ENCODE measurements at regions not wholly inside any gene's neighbourhood (a gene's known extent, or its start where the extent isn't known, plus 50 kb on each side); places are given as distances from the start of the nearest gene placed in this dataset.
"Not testable (repeated sequence)": the region's sequence is repeated elsewhere in the genome, so short reads cannot be mapped to it uniquely, and the experiment has no call there.

- Histone ChIP-seq H3K36me3 (ENCODE audit: insufficient read depth in 1 of 2, low read depth in 1 of 2) (no peaks in the 10 kb centered on the region), H3K27me3 (ENCODE audit: insufficient read depth in 3 of 3, low read length in 2 of 3) (peaks cover 0 to 38% (median 0%) of the 10 kb centered on the region in 3 donors), H3K4me1 (no peaks in the 10 kb centered on the region), H3K9me3 (no peaks in the 10 kb centered on the region), H3K4me3 (no peak overlapping the region), H3K27ac (no peak overlapping the region)
- intact Hi-C loops (cut with DNase I) = no loop called here
- no peak for ATAC-seq
- no peak for TF ChIP-seq CTCF (IDR thresholded peaks at IDR 0.05)
- no peak for DNase-seq
- WGBS, 3 donors = 42 to 53% (median 46%) methylated on average over 6 of the region's 6 CpGs
Measured at GRCh38 chr1:204792354-204792692, 78.3 kb upstream of the NFASC start.

DNA sequence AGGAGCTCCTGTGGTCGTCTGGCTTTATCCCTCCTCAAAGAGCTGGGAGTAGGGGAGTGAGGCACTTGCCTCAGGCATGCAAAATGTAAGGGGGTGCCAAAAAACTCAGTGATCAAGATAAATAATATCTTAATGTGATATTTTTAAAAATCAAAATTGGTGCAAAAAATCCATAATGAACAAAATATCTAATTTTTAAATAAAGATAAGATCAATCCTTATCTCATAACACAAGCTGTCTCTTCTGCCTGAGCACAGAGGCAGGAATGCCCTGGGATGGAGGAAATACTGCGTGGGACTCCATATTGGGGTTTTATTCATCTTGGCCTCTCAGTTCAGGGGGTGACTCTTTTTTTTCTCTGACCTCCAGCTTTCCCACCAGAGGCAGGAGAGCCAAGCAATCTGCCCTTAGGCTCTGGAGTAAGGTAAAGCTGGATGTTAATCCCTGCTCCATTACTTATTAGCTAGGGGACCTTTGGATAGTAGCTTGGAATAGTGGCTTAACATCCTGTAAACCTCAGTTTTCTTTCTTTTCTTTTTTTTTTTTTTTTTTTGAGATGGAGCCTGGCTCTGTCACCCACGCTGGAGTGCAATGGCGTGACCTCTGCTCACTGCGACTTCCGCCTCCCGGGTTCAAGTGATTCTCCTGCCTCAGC, 77.3 kb upstream of the NFASC start:
- Histone ChIP-seq H3K27me3 (ENCODE audit: insufficient read depth in 3 of 3, low read length in 2 of 3) (peaks cover 0 to 28% (median 0%) of the 10 kb centered on the region in 3 donors), H3K36me3 (ENCODE audit: insufficient read depth in 1 of 2, low read depth in 1 of 2) (no peaks in the 10 kb centered on the region), H3K9me3 (no peaks in the 10 kb centered on the region), H3K4me1 (no peaks in the 10 kb centered on the region), H3K4me3 (no peak overlapping the region), H3K27ac (no peak overlapping the region)
- 80 to 87% (median 85%) methylated on average over 7 of the region's 7 CpGs for WGBS, 3 donors
- no peak for TF ChIP-seq CTCF (IDR thresholded peaks at IDR 0.05)
- intact Hi-C loops (cut with DNase I) = no loop called here
- DNase-seq = no peak
- ATAC-seq = no peak

DNA sequence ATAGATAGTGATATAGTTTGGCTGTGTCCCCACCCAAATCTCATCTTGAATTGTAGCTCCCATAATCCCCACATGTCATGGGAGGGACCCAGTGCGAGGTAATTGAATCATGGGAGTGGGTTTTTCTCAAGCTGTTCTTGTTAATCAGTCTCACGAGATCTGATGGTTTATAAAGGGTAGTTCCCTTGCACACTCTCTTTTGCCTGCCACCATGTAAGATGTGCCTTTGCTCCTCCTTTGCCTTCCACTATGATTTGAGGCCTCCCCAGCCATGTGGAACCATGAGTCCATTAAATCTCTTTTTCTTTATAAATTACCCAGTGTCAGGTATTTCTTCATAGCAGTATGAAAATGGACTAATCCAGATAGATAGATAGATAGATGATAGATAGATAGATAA, 73.8 kb upstream of the NFASC start:
- WGBS, 3 donors = 84 to 94% (median 94%) methylated on average over 2 of the region's 2 CpGs
- ATAC-seq; intact Hi-C loops (cut with DNase I): not testable (repeated sequence)

DNA sequence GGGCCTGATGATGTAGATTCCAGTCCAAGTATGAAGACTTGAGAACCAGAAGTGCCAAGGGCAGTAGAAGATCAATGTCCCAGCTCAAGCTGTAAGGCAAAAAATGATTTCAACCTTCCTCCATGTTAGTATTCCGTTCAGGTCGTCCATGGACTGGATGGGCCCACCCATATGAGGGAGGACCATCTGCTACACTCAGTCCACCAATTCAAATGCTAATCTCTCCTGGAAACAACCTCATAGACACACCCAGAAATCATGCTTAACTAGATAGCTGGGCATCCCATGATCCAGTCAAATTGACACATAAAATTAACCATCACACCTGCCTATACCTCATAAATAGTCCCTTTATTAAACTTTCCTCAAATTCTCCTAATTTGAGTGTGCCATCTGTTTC, 73.3 kb upstream of the NFASC start:
- ATAC-seq = no peak
- intact Hi-C loops (cut with DNase I) = no loop called here
- no peak for DNase-seq
- Histone ChIP-seq H3K4me3 (no peak overlapping the region), H3K36me3 (ENCODE audit: insufficient read depth in 1 of 2, low read depth in 1 of 2) (no peaks in the 10 kb centered on the region), H3K27ac (no peak overlapping the region), H3K27me3 (ENCODE audit: insufficient read depth in 3 of 3, low read length in 2 of 3) (peaks cover 0 to 16% (median 0%) of the 10 kb centered on the region in 3 donors), H3K4me1 (no peaks in the 10 kb centered on the region), H3K9me3 (no peaks in the 10 kb centered on the region)
- no peak for TF ChIP-seq CTCF (IDR thresholded peaks at IDR 0.05)
- 62 to 71% (median 65%) methylated on average over 2 of the region's 2 CpGs for WGBS, 3 donors

More for the DNA sequence above, 73.8 kb upstream of the NFASC start:
- not testable (repeated sequence) for H3K36me3 ChIP-seq (ENCODE audit: insufficient read depth in 1 of 2, low read depth in 1 of 2); DNase-seq; H3K9me3 ChIP-seq; H3K4me3 ChIP-seq; H3K27ac ChIP-seq; H3K4me1 ChIP-seq
- H3K27me3 ChIP-seq (ENCODE audit: insufficient read depth in 3 of 3, low read length in 2 of 3) = peaks cover 0 to 17% (median 0%) of the 10 kb centered on the region in 3 donors

DNA sequence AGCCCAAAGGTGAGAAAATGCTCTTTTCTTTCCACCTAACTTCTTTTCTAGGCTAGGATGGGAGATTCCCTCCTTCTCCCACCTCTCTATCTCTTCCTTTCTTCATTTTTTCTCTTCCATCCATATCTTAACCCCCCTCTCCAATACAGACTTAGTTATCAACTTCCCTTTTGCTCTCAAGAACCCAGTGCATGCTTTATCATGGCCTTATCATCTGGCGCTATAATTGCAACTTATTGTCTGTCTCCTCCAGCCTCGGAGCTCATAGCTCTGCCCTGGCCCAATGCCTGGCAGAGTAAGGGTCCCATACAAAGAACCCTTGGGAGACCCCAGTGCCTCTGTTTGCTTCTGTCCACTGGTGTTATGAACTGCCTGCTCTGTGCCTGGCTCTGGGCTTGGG, 71.0 kb upstream of the NFASC start:
- 69 to 76% (median 74%) methylated on average over 2 of the region's 2 CpGs for WGBS, 3 donors
- TF ChIP-seq CTCF (IDR thresholded peaks at IDR 0.05) = no peak
- H3K4me3 ChIP-seq = no peak overlapping the region
- no peak for ATAC-seq
- no peak overlapping the region for H3K27ac ChIP-seq
- no peaks in the 10 kb centered on the region for H3K36me3 ChIP-seq (ENCODE audit: insufficient read depth in 1 of 2, low read depth in 1 of 2)
- DNase-seq = no peak
- H3K9me3 ChIP-seq = no peaks in the 10 kb centered on the region
- H3K4me1 ChIP-seq = no peaks in the 10 kb centered on the region
- intact Hi-C loops (cut with DNase I) = loop anchor here in 1 of 2 donors (10.0 kb wide), 2 partner anchors 275 to 355 kb away; no protein-coding TSS in a partner anchor
- peaks cover 0 to 8% (median 0%) of the 10 kb centered on the region in 3 donors for H3K27me3 ChIP-seq (ENCODE audit: insufficient read depth in 3 of 3, low read length in 2 of 3)

All from psoas muscle (tissue), 7 donors.